ENCODE measurements at regions not wholly inside any gene's neighbourhood (a gene's known extent, or its start where the extent isn't known, plus 50 kb on each side); places are given as distances from the start of the nearest gene placed in this dataset.

GRCh38 chr2:58378152-58378551, 137.0 kb upstream of the FANCL start:
- H3K4me3 ChIP-seq (ENCODE audit: low read length), result no peak overlapping the region

GRCh38 chr2:58377181-58377580, 136.1 kb upstream of the FANCL start:
- DNase-seq (ENCODE audit: low read depth), result no peak
- TF ChIP-seq CTCF (conservative IDR thresholded peaks at IDR 0.05; ENCODE audit: low read depth, low read length), result no peak
- no peak overlapping the region for H3K4me3 ChIP-seq (ENCODE audit: low read length)

More at GRCh38 chr2:58378152-58378551, 137.0 kb upstream of the FANCL start:
- TF ChIP-seq CTCF (conservative IDR thresholded peaks at IDR 0.05; ENCODE audit: low read depth, low read length), result no peak
- no peak for DNase-seq (ENCODE audit: low read depth)

- no peak for TF ChIP-seq CTCF (conservative IDR thresholded peaks at IDR 0.05; ENCODE audit: low read depth, low read length)
- H3K4me3 ChIP-seq (ENCODE audit: low read length), result no peak overlapping the region
- no peak for DNase-seq (ENCODE audit: low read depth)
Measured at GRCh38 chr2:58376592-58376991, 135.5 kb upstream of the FANCL start.

- DNase-seq (ENCODE audit: low read depth), result no peak
- no peak for TF ChIP-seq CTCF (conservative IDR thresholded peaks at IDR 0.05; ENCODE audit: low read depth, low read length)
Measured at GRCh38 chr2:58369594-58369993, 128.5 kb upstream of the FANCL start.

GRCh38 chr2:58364098-58364497, 123.0 kb upstream of the FANCL start:
- DNase-seq (ENCODE audit: low read depth), result no peak
- TF ChIP-seq CTCF (conservative IDR thresholded peaks at IDR 0.05; ENCODE audit: low read depth, low read length), result no peak

More at GRCh38 chr2:58369594-58369993, 128.5 kb upstream of the FANCL start:
- no peak overlapping the region for H3K4me3 ChIP-seq (ENCODE audit: low read length)

GRCh38 chr2:58358026-58358425, 116.9 kb upstream of the FANCL start:
- no peak for TF ChIP-seq CTCF (conservative IDR thresholded peaks at IDR 0.05; ENCODE audit: low read depth, low read length)
- no peak for DNase-seq (ENCODE audit: low read depth)
- H3K4me3 ChIP-seq (ENCODE audit: low read length), result no peak overlapping the region

More at GRCh38 chr2:58364098-58364497, 123.0 kb upstream of the FANCL start:
- no peak overlapping the region for H3K4me3 ChIP-seq (ENCODE audit: low read length)

GRCh38 chr2:58357521-58357920, 116.4 kb upstream of the FANCL start:
- H3K4me3 ChIP-seq (ENCODE audit: low read length), result no peak overlapping the region
- TF ChIP-seq CTCF (conservative IDR thresholded peaks at IDR 0.05; ENCODE audit: low read depth, low read length), result no peak
- no peak for DNase-seq (ENCODE audit: low read depth)

Data from retinal pigment epithelial cell (primary cell).